Peyer's patch (tissue), 4 donors: ENCODE measurements at regions not wholly inside any gene's neighbourhood (a gene's known extent, or its start where the extent isn't known, plus 50 kb on each side); places are given as distances from the start of the nearest gene placed in this dataset.

Experiments
- DNase-seq, 3 donors: peaks; one replicate each; pipeline ENCODE4 v3.0.0-alpha.2; 2017 to 2019
- H3K27ac ChIP-seq, 4 donors: fragments of 200-600 bp; sonication (generic); one replicate each; pipeline ENCODE4 v1.5.1; 2016 to 2019
- H3K27me3 ChIP-seq, 2 donors: fragments of 200-600 bp; sonication (generic); one replicate each; pipeline ENCODE4 v1.5.1; 2019
- H3K36me3 ChIP-seq, 3 donors: fragments of 200-600 bp; sonication (generic); one replicate each; pipeline ENCODE4 v1.5.1; 2016 to 2019
- H3K4me1 ChIP-seq, 4 donors: fragments of 200-600 bp; sonication (generic); one replicate each; pipeline ENCODE4 v1.5.1; 2016 to 2019
- H3K4me3 ChIP-seq, 4 donors: fragments of 200-600 bp; sonication (generic); 1 replicate in 3 of 4; 2 replicates in 1 of 4; pipeline ENCODE4 v1.5.1; 2016 to 2019; ENCODE audit warnings: mild to moderate bottlenecking in 1 of 4
- H3K9me3 ChIP-seq, 4 donors: fragments of 200-600 bp; sonication (generic); one replicate each; pipeline ENCODE4 v1.5.1; 2016 to 2019; ENCODE audit warnings: mild to moderate bottlenecking in 1 of 4
- POLR2A ChIP-seq, 2 donors: fragments of 450-650 bp; IDR thresholded peaks; one replicate each; pipeline ENCODE4 v1.5.1; 2017; ENCODE audit warnings: antibody characterized with exemption in 2 of 2, mild to moderate bottlenecking in 2 of 2, moderate library complexity in 2 of 2
- TF ChIP-seq, protein P1 (sequence below), 6 experiments: fragments of 450-650 bp in 4 of 6; fragments of 200-600 bp in 2 of 6; sonication (generic) in 1 of 6; IDR thresholded peaks; one replicate each; pipeline ENCODE4 v1.5.1; 2017 to 2019; ENCODE audit warnings: antibody characterized with exemption in 6 of 6, mild to moderate bottlenecking in 3 of 6, moderate library complexity in 1 of 6

GRCh38 chr4:18754180-18754579 is 732.6 kb upstream of the LCORL start:
- no peak overlapping the region for H3K4me3 ChIP-seq
- H3K27me3 ChIP-seq: no peaks in the 10 kb centered on the region
- H3K4me1 ChIP-seq: no peaks in the 10 kb centered on the region
- H3K27ac ChIP-seq: no peak overlapping the region
- H3K9me3 ChIP-seq: no peaks in the 10 kb centered on the region
- no peaks in the 10 kb centered on the region for H3K36me3 ChIP-seq
- TF ChIP-seq, protein P1, sequence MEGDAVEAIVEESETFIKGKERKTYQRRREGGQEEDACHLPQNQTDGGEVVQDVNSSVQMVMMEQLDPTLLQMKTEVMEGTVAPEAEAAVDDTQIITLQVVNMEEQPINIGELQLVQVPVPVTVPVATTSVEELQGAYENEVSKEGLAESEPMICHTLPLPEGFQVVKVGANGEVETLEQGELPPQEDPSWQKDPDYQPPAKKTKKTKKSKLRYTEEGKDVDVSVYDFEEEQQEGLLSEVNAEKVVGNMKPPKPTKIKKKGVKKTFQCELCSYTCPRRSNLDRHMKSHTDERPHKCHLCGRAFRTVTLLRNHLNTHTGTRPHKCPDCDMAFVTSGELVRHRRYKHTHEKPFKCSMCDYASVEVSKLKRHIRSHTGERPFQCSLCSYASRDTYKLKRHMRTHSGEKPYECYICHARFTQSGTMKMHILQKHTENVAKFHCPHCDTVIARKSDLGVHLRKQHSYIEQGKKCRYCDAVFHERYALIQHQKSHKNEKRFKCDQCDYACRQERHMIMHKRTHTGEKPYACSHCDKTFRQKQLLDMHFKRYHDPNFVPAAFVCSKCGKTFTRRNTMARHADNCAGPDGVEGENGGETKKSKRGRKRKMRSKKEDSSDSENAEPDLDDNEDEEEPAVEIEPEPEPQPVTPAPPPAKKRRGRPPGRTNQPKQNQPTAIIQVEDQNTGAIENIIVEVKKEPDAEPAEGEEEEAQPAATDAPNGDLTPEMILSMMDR (IDR thresholded peaks at IDR 0.05): no peak
- no peak for TF ChIP-seq POLR2A (IDR thresholded peaks at IDR 0.05)
- DNase-seq: no peak

GRCh38 chr4:18751083-18751482 is 729.5 kb upstream of the LCORL start:
- DNase-seq: no peak
- no peaks in the 10 kb centered on the region for H3K36me3 ChIP-seq
- no peaks in the 10 kb centered on the region for H3K27me3 ChIP-seq
- H3K4me1 ChIP-seq: no peaks in the 10 kb centered on the region
- H3K4me3 ChIP-seq: no peak overlapping the region
- TF ChIP-seq, protein P1 (IDR thresholded peaks at IDR 0.05): no peak
- no peak for TF ChIP-seq POLR2A (IDR thresholded peaks at IDR 0.05)
- no peak overlapping the region for H3K27ac ChIP-seq
- H3K9me3 ChIP-seq: no peaks in the 10 kb centered on the region

- DNase-seq: no peak
- H3K4me3 ChIP-seq: no peak overlapping the region
- H3K36me3 ChIP-seq: no peaks in the 10 kb centered on the region
- TF ChIP-seq POLR2A (IDR thresholded peaks at IDR 0.05): no peak
- TF ChIP-seq, protein P1 (IDR thresholded peaks at IDR 0.05): no peak
- no peak overlapping the region for H3K27ac ChIP-seq
- no peaks in the 10 kb centered on the region for H3K4me1 ChIP-seq
- H3K27me3 ChIP-seq: no peaks in the 10 kb centered on the region
- no peaks in the 10 kb centered on the region for H3K9me3 ChIP-seq
Observed at GRCh38 chr4:18749391-18749790, 727.8 kb upstream of the LCORL start.

DNA sequence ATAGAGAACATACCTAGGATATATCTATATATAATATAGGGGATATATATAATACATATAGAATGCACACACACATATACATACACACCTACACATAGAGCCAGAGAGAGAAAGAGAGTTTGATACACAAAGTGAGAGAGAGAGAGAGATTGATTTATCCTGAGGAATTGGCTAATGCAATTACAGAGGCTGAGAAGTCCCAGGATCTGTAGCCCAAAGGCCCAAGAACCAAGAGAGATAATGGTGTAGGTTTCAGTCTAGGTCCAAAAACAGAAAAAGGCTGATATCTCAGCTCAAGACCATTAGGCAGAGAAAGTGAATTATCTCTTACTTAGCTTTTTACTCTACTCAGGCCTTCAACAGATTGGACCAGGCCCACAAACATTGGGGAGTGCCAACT is 715.0 kb upstream of the LCORL start:
- Histone ChIP-seq H3K4me3 (no peak overlapping the region), H3K36me3 (no peaks in the 10 kb centered on the region), H3K27me3 (no peaks in the 10 kb centered on the region), H3K9me3 (no peaks in the 10 kb centered on the region), H3K4me1 (no peaks in the 10 kb centered on the region), H3K27ac (no peak overlapping the region)
- DNase-seq: no peak
- no peak for TF ChIP-seq POLR2A (IDR thresholded peaks at IDR 0.05)
- TF ChIP-seq, protein P1 (IDR thresholded peaks at IDR 0.05): no peak

DNA sequence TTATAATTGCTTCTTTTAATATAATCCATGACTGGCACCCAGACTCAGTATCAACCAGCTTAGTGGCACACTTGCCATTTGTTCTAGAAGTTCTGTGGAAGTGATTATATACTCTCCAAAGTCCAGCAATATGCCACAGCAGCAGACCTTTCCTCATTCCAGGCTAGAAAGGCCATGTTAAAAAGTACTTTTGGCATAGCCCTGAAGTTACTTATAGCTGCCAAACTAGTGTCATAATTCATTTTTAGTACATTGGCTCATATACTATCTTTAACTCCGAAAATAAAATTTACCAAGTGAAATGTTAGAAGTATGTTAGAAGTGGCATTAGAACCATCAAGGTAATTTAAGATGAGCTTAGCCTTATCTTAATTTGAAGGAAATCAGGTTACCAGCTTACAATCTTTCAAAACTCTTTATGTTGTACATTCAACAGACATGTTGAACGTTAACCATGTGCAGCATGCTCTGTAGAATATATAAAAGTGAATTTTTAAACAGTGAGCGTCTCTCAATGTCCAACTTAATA is 714.2 kb upstream of the LCORL start:
- no peaks in the 10 kb centered on the region for H3K4me1 ChIP-seq
- DNase-seq: no peak
- no peak overlapping the region for H3K4me3 ChIP-seq
- H3K36me3 ChIP-seq: no peaks in the 10 kb centered on the region
- no peaks in the 10 kb centered on the region for H3K9me3 ChIP-seq
- no peak for TF ChIP-seq POLR2A (IDR thresholded peaks at IDR 0.05)
- TF ChIP-seq, protein P1 (IDR thresholded peaks at IDR 0.05): no peak
- H3K27me3 ChIP-seq: no peaks in the 10 kb centered on the region
- H3K27ac ChIP-seq: no peak overlapping the region

GRCh38 chr4:18734405-18734804 is 712.9 kb upstream of the LCORL start:
- Histone ChIP-seq H3K27ac (no peak overlapping the region), H3K4me1 (no peaks in the 10 kb centered on the region), H3K4me3 (no peak overlapping the region), H3K36me3 (no peaks in the 10 kb centered on the region), H3K9me3 (no peaks in the 10 kb centered on the region), H3K27me3 (no peaks in the 10 kb centered on the region)
- no peak for DNase-seq
- TF ChIP-seq, protein P1 (IDR thresholded peaks at IDR 0.05): no peak
- no peak for TF ChIP-seq POLR2A (IDR thresholded peaks at IDR 0.05)
